AG20443 (cell line): ENCODE measurements at regions not wholly inside any gene's neighbourhood (a gene's known extent, or its start where the extent isn't known, plus 50 kb on each side); places are given as distances from the start of the nearest gene placed in this dataset.
A peak's percentile ranks its signal among the peaks of the same experiment; 100 is the strongest.
"Not testable (repeated sequence)": the region's sequence is repeated elsewhere in the genome, so short reads cannot be mapped to it uniquely, and the experiment has no call there.

Experiments used
- DNase-seq: peaks from one replicate; pipeline ENCODE4 v3.0.0; 2012; ENCODE audit warnings: low spot score, mixed read lengths

DNA sequence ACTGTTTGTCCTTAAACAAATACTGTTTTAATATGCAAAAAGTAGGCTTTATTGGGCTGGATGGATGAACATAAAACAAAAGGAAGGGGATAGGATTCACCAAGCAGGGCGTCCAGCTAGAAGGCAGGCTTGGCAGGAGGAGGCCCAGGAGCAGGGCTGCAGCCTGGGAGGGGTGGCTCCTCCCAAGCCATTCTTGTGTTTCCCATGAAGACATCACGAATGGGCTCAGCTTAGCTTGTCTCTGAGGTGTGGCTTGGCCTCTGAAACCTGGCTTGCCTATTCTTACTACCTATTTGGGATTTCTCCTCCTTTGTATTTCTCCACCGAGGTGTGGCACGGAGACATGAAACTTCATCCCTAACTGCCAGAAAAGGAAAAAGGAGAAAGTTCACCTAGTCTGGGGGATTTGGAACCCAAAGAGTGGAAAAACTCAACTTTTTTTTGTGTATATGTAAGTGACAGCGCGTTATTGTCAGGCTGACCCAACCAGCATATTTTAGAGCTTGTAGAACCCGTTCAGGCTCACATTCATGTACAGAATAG, 481.9 kb upstream of the SPRED2 start:
- no peak for DNase-seq

DNA sequence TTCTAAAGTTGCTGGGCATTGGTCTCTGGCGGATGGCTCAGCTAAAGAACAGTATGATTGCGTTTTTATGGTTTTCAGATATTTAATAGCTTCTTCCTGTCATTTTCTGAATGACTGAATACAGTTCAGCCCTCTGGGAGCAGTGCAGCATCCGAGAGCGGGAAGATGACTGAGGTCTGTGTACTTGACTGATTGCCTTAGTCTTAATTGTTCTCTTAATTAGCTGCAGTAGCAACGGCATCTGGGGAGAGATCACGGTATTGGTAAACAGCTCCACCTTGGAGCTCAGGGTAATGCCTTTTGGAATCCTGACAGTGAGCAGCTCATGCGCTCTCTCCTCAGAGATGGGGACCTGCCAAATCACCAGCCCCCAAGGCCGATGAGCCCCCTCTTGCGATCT, 481.4 kb upstream of the SPRED2 start:
- DNase-seq = no peak

DNA sequence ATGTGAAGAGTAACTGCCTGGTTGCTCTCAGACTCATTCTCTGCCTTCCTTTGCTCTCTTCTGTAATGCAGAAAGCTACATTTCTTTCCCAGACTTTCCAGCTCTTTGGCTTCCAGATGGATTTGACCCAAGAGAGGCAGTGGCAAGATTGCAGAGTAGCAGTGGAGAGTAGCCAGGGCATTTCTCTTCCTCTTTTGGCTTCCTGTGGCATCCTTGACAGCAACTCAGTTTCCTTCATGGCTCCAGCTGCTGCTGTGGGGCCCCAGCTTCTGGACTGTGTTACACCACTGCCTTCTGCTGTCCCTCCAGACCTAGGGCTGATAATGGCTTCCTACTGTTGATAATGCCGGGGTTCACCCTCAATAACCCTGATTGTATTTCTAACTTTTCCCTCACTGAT, 469.4 kb upstream of the SPRED2 start:
- no peak for DNase-seq

DNA sequence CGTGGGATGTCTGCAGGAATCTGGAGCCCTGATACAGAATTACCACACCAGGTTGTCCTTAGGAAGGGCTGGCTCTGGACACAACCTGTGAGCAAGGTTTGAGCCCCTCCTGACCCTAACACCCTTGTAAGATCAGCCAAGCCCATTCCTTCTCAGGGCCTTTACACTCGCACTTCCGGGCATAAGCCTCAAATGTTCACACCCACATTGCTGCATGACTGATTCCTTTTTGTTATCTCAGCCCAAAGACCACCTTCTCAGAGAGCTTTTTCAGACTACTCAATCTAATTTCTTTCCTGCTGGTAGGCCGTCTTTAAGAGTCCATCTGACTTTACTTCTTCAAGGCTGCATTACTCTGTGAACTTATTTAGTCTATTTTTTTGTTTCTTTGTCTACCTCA, 464.0 kb upstream of the SPRED2 start:
- DNase-seq = no peak

DNA sequence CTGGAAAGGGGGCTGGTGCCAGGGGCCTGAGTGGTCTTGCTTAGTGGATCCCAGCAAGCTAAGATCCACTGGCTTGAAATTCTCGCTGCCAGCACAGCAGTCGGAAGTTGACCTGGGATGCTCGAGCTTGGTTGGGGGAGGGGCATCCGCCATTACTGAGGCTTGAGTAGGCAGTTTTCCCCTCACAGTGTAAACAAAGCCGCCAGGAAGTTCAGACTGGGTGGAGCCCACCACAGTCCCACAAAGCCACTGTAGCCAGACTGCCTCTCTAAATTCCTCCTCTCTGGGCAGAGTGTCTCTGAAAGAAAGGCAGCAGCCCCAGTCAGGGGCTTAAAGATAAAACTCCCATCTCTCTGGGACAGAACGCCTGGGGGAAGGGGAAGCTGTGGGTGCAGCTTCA, 457.7 kb upstream of the SPRED2 start:
- not testable (repeated sequence) for DNase-seq

DNA sequence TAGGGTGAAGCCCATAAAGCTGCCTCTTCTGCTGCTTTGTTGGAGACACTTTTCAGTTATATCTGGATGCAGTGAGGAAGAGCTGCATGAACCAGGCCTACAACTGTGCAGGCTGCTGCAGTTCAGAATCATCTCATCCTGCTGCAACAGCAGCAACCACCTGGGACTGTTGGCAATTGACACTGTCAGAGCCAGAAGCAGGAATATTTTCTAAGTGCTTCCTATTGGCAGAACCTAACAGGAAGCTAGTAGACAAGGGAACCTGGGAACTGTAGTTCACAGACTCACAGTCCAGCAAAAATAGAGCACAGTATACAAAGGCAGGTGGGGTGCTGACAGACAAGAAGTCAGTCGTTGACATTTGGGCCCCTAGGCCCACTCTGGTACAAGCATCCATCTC, 452.9 kb upstream of the SPRED2 start:
- no peak for DNase-seq

DNA sequence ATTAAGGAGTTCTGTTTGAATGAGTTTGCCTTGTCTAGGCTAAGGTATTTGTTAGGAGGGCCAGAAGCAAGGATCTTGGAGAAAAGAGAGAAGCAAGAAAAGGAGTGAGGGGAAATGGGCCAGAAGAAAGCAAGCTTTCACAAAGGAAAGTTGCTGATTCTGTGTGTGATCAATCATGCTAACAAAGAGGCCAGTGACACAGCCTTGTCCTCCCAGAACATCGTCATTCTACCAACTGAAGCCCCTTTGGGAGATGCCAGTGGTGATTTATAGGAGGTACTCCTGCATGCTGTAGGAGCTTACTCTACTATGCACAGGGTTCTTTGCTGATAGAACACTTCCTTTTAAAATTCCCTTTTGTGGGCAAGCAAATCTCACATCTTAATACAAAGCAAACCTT, 449.2 kb upstream of the SPRED2 start:
- no peak for DNase-seq

DNA sequence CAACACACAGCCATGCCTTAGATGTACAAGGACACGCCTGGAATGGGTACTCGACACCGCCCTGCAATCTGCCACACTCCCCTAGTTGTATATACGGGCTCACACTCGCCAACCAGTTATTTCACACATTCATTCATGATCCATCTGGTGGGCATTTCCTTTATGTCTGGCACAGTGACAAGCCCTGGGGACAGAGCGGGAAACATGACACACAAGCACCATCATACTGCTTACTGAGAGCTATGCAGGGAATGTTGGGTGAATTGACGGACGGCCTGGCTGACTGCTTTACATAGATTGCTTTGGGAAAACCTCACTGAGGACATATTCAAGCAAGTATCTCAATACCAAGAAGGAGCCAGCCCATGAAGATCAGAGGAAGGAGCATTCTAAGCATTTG, 448.0 kb upstream of the SPRED2 start:
- DNase-seq = no peak

DNA sequence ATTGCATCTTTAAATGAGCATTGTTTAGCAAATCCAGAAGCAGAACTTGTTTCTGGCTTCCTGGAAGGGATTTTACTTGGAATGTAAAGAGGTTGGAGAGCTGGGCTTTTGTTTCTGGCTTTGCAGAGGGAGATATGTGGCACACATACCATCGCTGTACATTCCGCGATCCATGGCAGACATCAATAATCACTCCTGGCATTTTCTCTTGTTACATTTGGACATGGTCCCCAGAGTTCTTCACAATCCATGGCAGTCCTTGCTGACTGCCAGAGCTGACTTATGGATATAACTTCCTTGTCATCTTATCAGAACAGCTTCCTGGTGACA, 445.6 kb upstream of the SPRED2 start:
- DNase-seq = no peak

DNA sequence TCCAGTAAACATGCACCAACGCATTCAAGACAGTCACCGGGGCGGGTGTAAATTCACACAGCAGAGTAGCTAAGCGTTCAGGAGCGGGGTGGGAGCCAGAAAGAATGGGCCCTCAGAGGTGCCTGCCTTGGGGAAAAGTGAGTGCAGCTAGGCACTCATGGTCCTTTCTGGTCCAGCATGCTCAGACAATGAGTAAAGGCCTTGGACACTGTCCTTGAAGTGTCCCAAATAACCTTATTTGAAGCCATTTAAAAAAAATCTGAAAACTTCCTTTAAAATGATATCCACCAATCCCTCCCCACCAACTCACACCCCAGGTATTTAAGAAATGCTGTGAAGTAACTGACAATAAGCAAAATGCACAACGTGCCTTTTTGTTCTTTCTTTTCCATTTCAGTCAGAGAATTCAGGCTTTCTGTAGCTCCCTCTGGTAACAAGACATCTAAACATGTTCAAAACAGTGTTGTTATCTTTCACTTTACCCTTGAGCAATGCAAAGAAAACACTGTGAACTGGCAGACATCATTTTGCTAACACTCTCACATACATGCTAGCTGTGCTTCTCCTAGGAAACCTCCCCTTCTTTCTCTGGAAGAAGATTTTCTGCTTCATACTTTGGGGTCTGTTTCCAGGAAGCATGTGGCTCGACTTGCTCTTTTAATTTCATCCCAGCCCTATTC, 445.1 kb upstream of the SPRED2 start:
- DNase-seq = peak; percentile 60

DNA sequence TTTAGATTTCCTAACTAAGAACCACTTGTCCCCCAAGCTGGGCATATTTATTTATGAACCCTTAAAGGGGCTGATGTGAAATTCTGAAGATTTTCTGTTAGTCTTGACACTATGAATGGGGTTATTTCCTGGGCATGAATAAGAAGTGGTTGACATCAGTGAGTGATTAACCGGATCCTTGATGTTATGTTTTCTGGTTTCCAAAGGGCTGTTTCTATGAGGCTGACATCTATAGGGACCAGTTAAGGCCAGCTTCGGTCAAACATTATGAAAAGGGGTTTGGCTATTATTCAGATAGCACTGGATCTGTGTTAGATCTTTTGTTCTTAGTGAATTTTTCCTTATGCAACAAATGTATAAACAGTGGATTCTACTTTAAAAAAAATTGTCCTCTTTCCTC, 443.7 kb upstream of the SPRED2 start:
- no peak for DNase-seq

DNA sequence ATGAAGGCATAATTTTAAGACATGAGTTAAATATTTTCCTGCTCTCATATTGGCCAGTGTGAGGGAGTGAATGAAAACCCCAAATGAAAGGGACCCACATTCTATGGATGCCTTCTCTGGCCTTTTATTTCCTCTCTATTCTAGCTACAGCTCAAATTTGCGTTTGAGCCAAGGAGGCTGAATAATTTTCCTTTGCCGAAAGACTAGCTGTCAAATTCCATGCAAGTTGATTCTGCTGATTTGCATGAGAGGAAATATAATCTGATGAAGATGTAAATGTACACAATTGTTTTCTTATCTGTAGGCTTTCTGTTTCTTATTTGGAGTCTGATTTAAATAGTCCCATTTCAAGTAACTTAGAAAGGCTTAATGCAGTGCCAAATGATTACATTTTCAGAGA, 438.4 kb upstream of the SPRED2 start:
- no peak for DNase-seq

DNA sequence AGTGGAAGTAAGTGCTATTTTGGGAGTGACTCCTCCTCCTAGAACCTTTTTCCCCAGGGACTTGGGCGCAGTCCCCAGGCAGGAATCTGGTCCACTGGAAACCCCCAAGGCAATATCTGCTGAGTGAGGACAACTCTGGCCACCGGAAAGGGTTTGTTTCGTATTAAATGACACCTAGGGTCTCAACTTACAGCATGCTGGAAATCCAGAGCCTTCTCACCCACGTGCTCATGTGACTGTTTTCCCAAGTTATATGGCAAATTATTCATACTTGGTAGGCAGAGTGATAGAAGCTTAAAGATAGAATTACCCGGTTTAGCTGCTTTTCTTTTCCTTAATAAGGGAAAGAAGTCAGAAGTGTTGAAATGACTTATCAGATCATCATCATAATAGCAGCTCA, 436.9 kb upstream of the SPRED2 start:
- no peak for DNase-seq

DNA sequence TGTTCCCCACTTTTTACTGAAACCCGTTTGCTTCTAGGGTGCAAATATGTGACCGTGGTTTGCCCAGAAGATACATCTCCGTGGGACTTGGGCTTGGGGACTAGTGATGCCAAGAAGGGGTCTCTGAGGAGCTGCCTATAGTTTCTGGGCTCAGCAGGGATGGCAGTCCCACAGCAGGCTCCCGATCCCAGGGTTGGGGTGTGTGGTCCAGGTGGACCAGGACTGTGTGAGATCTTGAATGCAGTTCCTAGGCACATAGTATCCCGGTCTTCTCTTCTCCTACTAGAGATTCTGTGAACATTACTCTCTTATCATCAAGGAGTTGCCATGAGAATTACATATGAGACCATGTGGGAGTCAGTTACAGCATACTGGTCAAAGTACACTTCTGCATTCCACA, 435.8 kb upstream of the SPRED2 start:
- no peak for DNase-seq

DNA sequence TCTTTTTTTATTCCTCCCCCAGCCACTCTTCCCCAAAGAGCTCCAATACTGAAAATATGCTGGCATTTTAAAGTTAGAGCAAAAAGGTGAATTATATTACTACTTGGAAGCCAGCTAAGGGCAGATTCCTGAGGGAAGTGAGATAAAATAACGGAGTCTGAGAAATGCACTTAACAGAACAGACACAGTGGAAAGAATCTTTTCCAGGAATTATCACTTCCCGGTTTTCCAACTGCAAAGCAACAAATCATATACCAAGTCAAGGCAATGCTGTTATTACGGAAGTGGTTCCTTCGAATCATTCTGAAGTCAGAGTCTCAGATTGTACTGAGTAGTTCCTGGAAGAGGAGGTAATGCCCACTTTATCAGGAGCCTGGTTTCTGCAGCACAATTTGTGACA, 435.0 kb upstream of the SPRED2 start:
- no peak for DNase-seq

DNA sequence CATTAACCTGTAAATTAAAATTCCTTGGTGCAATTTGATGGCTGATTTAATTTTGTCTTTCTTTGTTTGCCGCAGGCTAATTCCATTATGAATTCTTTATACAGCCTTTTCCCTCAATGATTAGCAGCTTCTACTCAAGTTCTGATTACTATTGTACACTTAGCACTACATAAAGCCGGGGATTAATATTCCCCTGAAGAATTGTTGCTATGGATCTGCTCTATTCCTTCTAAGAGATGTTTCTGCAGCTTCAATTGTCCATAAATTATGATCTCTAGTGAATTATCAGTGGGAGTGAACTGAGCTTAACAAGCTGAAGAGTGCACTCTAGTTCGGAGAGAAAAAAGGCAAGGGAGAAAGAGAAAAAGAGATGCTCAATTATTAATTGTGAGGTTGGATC, 433.7 kb upstream of the SPRED2 start:
- DNase-seq = no peak

DNA sequence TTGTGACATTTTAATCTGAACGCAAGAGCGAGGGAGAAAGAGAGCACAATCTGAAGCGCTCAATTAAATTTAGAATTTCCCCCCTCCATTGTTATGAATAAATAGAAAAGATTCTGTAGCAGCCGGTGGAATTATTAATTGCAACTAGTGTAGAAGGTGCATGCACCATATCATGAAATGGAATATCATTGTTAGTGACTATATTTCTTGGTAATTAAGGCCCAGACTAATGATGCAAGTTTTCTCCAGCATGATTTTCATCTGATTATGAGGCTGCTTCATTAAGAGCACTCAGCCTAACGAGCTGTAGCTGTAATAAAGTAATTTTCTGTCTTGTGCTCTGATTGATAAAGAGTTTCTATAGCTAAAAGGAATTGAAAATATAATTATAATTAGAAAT, 432.2 kb upstream of the SPRED2 start:
- DNase-seq = no peak

DNA sequence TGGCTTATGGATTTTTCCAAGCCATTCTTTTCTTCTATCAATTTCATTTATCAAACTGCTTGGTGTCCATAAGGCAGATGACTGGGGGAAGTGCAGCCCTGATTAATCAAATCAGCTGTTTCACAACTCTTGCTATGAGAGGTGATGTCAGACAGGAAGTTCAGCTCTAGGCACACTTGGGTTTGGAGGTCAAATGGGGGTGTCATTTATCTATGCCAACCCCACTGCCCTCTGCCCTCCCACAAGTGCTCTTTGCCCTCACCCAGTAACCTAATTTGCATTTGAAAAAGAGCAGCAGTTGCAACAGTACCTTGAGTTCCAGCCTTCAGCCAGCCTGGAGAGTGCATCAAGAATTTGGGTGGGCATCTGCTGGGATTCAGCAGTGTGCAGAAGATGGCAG, 431.3 kb upstream of the SPRED2 start:
- DNase-seq = no peak

DNA sequence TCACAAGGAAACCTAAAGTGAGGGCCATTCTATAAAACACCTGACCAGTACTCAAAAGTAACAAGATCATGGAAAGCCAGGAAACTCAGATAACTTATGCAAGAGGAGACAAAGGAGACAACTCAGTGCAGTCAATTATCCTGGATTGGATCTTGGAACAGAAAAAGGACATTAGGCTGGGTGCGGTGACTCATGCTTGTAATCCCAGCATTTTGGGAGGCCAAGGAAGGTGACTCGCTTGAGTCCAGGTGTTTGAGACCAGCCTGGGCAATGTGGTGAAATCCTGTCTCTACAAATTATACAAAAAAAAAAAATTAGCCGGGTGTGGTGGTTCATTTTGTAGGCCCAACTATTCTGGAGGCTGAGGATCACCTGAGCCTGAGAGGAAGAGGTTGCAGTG, 424.5 kb upstream of the SPRED2 start:
- DNase-seq = no peak

DNA sequence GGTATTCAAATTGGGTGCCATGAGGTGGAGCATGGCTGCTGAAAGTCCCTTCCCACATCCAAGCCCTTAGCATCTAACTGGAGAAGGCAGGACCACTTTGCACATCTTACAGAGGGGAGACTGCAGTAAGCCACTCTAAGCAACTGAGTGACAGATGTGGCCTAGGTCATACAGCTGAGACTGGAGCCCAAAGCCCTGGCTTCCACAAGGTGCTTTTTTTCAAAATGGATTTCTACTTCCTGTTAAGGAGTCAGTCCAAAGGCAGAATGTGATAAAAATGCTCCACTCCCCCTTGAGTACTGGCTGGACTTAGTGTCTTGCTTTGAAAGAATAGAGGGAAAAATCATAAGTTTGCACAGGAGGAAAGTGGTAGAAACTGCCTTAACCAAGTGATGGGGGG, 424.0 kb upstream of the SPRED2 start:
- no peak for DNase-seq

DNA sequence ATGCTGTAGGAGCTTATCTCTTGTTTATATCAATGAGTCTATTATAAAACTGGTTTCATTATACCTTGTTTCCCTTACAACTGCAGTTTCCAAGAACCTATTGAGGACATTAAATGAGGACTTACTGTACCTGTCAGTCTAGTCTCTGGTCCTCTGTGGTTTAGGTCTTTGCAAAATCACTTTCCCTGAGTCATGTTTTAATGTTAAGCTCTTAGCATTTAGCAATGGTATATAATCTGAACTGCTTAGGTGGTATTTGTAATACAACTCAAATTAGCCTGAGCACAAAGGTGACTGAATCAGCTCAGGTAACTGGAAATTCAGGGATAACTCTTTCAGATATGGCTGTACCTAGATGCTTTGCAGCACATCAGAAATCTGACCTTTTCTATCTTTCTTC, 418.3 kb upstream of the SPRED2 start:
- no peak for DNase-seq

DNA sequence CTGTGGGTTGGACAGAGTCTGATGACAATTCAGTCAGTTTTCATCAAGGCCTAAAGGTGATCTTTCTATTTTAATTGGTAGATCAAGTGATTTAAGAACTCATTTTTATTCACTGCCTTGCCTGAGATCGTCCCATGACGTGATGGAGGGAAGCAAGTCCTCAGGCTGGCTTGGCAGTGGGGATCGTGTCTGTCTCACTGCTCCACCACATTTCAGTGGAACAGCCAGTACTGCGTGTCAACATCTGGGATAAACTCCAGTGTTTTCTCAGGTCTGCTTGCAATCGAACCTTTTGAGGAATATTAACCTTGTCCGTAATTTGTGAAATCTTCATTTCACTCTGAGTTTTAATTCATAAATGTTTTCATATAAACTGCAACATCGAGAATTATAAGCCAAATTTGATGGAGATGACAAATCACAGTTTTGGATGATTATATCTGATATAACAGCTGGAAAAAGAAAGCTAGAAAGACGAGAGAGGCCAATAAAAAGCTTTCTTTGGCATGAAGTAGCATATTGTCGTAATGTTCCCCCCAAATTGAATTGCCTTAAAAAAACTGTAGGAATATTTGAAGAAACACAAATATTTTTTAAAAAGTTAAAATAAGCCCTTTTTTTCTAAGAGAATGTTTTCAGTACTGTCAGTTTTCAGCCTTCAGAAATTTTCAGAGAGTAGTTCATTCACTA, 414.7 kb upstream of the SPRED2 start:
- no peak for DNase-seq

DNA sequence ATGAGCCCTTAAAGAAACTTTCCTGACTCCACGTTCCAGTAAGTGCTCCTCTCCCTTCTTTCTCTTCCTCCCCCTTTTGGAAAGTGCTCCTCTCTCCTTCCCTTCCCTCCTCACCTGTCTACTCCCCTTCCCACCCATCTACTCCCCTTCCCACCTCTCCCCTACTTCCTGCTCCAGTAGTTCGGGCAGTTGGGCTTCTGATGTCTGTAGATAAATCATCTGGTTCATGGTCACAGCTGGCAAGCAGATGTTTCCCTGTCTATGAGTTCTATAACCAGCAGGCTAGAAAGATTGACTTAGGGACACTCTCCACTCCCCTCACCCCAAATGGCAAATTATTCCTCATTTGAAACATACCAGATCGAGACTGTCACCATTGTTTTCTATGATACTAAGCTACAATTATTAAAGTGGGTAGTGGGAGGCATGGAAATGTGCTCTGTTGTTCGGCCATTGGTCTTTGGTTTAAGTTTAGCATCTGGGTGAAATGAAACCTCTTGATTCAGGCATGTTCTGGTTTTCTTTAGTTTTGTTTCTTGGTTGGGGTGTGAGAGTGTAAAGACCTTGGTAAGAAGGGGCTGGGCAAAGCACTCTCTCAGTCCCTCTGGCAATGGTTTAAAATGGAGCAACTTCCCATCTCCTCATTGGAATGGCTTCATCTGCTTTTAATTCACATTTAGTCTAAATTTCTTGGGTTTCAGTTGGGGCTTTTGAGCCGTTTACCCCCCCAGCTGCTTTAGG, 413.2 kb upstream of the SPRED2 start:
- DNase-seq = no peak
